ENCODE measurements at regions not wholly inside any gene's neighbourhood (a gene's known extent, or its start where the extent isn't known, plus 50 kb on each side); places are given as distances from the start of the nearest gene placed in this dataset.

- no peak overlapping the region for H3K4me3 ChIP-seq (ENCODE audit: low read depth, low read length)
- DNase-seq (ENCODE audit: low read depth): no peak
- TF ChIP-seq MAX (IDR thresholded peaks at IDR 0.05; ENCODE audit: low read depth, low read length) (no peak), MYC (IDR thresholded peaks at IDR 0.05; ENCODE audit: low read depth, low read length) (no peak), CTCF (IDR thresholded peaks at IDR 0.05; ENCODE audit: low read depth, low read length) (no peak), POLR2A (IDR thresholded peaks at IDR 0.05; ENCODE audit: extremely low read depth, insufficient read length) (no peak)
Measured at GRCh38 chr9:135374591-135374990, 105.0 kb upstream of the PPP1R26 start.

GRCh38 chr9:135375001-135375400 is 104.6 kb upstream of the PPP1R26 start:
- no peak overlapping the region for H3K4me3 ChIP-seq (ENCODE audit: low read depth, low read length)
- TF ChIP-seq CTCF (IDR thresholded peaks at IDR 0.05; ENCODE audit: low read depth, low read length) (no peak), MAX (IDR thresholded peaks at IDR 0.05; ENCODE audit: low read depth, low read length) (no peak), POLR2A (IDR thresholded peaks at IDR 0.05; ENCODE audit: extremely low read depth, insufficient read length) (no peak), MYC (IDR thresholded peaks at IDR 0.05; ENCODE audit: low read depth, low read length) (no peak)
- DNase-seq (ENCODE audit: low read depth): no peak

- no peak overlapping the region for H3K4me3 ChIP-seq (ENCODE audit: low read depth, low read length)
- TF ChIP-seq POLR2A (IDR thresholded peaks at IDR 0.05; ENCODE audit: extremely low read depth, insufficient read length) (no peak), MYC (IDR thresholded peaks at IDR 0.05; ENCODE audit: low read depth, low read length) (no peak)
- DNase-seq (ENCODE audit: low read depth): no peak
Measured at GRCh38 chr9:135376511-135377265, 102.9 kb upstream of the PPP1R26 start.

GRCh38 chr9:135377431-135377830 is 102.2 kb upstream of the PPP1R26 start:
- no peak for DNase-seq (ENCODE audit: low read depth)
- TF ChIP-seq CTCF (IDR thresholded peaks at IDR 0.05; ENCODE audit: low read depth, low read length): no peak
- TF ChIP-seq MYC (IDR thresholded peaks at IDR 0.05; ENCODE audit: low read depth, low read length): no peak
- TF ChIP-seq MAX (IDR thresholded peaks at IDR 0.05; ENCODE audit: low read depth, low read length): no peak
- TF ChIP-seq POLR2A (IDR thresholded peaks at IDR 0.05; ENCODE audit: extremely low read depth, insufficient read length): no peak
- H3K4me3 ChIP-seq (ENCODE audit: low read depth, low read length): no peak overlapping the region

- H3K4me3 ChIP-seq (ENCODE audit: low read depth, low read length): no peak overlapping the region
- DNase-seq (ENCODE audit: low read depth): no peak
- TF ChIP-seq MYC (IDR thresholded peaks at IDR 0.05; ENCODE audit: low read depth, low read length) (no peak), CTCF (IDR thresholded peaks at IDR 0.05; ENCODE audit: low read depth, low read length) (no peak), MAX (IDR thresholded peaks at IDR 0.05; ENCODE audit: low read depth, low read length) (no peak), POLR2A (IDR thresholded peaks at IDR 0.05; ENCODE audit: extremely low read depth, insufficient read length) (no peak)
Measured at GRCh38 chr9:135378751-135379150, 100.8 kb upstream of the PPP1R26 start.

GRCh38 chr9:135379540-135380267 is 99.9 kb upstream of the PPP1R26 start:
- no peak overlapping the region for H3K4me3 ChIP-seq (ENCODE audit: low read depth, low read length)
- no peak for DNase-seq (ENCODE audit: low read depth)
- no peak for TF ChIP-seq POLR2A (IDR thresholded peaks at IDR 0.05; ENCODE audit: extremely low read depth, insufficient read length)
- no peak for TF ChIP-seq MAX (IDR thresholded peaks at IDR 0.05; ENCODE audit: low read depth, low read length)
- no peak for TF ChIP-seq CTCF (IDR thresholded peaks at IDR 0.05; ENCODE audit: low read depth, low read length)
- TF ChIP-seq MYC (IDR thresholded peaks at IDR 0.05; ENCODE audit: low read depth, low read length): no peak

Measured in NB4 (cell line).